HG03469 (cell line): ENCODE measurements at regions not wholly inside any gene's neighbourhood (a gene's known extent, or its start where the extent isn't known, plus 50 kb on each side); places are given as distances from the start of the nearest gene placed in this dataset.
"Not testable (repeated sequence)": the region's sequence is repeated elsewhere in the genome, so short reads cannot be mapped to it uniquely, and the experiment has no call there.

Source experiments
- ATAC-seq: cut with Tn5 transposase; IDR thresholded peaks from one replicate; pipeline ENCODE4 v1.9.1; 2021; ENCODE audit warnings: mild to moderate bottlenecking, moderate library complexity, moderate number of reproducible peaks; ENCODE audit not compliant: unreplicated experiment

DNA sequence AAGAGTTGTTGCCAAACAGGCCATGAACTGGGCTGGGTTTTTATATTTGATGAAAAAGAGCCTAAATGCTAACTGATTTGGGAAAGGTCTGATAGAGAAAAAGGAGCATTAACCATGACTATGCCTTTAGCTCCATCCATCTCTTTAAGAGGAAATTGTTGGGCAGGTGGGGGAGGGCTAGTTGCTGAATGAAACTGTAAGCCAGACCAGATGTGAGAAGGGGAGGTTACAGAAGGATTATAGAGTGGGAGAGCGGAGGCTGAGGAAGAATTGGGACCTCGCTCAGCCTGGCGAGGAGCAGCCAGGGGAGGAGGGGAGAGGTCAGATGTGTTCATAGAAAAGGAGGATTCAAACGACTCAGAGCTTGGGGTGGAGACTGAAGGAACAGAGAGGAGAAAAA, 74.9 kb upstream of the OTUD4 start:
- ATAC-seq = not testable (repeated sequence)

DNA sequence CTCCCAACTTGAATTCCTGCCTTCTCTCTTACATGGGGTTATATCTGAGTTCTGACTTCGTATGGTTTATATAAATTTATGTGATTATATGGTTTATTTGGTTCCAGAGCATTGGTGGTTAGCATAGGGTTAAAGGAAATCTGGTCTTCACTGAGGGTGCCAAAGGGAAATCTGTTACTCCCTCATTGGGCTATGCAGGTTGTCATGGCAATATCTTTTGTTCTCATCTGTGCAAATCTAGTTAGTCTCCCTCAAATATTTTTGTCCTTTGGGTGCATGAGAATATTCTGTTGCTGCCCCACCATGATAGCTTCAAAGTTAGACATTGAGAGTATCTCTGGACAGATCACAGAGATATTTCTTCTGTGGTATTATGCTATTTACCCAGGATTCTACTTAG, 71.8 kb upstream of the OTUD4 start:
- ATAC-seq = no peak

DNA sequence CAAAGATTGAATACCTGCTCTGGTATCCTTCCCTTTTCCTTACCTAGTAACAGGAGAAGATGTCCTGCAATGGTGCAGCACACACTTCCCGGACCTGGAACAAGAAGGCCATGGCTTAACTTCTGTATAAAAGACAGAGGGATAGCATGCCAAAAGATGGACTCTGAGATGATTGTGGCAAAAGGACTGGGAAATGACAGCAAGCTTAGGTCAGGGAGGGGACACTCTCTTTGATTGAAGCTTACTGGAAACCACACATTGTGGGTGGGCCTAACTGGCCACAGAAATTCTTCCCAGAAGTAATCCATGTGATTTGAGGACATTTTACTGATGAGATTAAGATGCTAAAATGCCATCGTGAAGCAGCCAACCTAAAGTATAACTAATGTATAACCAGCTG, 71.0 kb upstream of the OTUD4 start:
- ATAC-seq = no peak

- ATAC-seq = no peak
Measured at GRCh38 chr4:145248971-145249370, 68.6 kb upstream of the OTUD4 start.

GRCh38 chr4:145248502-145248901, 68.1 kb upstream of the OTUD4 start:
- ATAC-seq = no peak

GRCh38 chr4:145234091-145234706, 53.8 kb upstream of the OTUD4 start:
- ATAC-seq = peak; percentile 95

DNA sequence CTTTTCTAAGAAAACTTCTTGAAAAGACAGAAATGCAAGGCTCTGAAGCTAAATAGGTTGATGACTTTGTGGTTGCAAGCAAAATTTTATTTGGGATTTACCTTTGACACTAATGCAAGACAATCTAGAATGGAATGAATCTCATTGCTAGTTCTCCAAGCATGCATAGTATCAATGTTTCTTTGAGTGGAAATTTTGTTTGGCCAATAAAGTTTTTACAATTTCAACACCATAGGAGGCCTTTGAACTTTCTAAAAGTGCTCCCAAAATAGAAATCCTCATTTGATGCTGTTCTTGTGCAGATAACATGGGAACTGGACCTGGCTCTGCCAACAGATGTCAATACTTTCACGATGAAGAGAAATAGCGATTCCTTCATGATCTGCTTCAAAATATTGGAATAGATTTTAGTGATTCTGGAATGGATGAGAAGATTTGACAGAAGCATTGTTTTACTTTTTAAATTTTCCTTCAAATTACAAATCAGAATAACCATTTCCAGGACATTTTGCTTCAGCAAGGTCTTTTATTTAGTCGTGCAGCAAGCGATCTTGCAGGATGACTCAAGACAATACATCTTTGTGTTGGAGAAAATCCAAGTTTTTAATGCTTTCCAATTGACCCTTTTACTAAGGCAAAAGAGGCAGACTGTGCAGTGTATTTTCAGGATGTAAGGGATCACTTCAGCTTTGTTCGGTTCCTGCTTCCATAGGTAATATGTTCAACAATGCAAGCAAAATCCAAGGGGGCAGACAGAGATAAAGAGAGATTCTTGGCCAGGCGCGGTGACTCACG, 51.7 kb upstream of the OTUD4 start:
- no peak for ATAC-seq

DNA sequence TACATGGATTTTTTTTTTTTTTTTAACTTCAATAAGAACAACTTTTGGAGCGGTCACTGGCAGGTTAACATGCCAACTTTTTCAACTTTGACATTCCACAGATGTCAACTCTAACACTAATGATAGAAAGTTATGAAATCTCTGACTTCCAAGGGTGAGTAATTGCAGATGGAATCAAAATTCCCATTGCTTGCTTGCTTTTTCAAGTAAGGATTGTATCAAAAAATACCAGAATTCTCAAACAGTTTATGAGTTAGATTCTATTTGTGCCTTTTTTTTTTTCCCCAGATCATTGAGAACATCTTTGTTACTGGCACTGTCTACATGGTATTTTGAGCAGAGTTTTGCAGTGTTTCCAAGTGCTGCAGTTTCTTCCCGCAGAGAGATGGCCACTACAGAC, 50.3 kb upstream of the OTUD4 start:
- ATAC-seq = no peak
